ENCODE measurements at regions not wholly inside any gene's neighbourhood (a gene's known extent, or its start where the extent isn't known, plus 50 kb on each side); places are given as distances from the start of the nearest gene placed in this dataset.

DNA sequence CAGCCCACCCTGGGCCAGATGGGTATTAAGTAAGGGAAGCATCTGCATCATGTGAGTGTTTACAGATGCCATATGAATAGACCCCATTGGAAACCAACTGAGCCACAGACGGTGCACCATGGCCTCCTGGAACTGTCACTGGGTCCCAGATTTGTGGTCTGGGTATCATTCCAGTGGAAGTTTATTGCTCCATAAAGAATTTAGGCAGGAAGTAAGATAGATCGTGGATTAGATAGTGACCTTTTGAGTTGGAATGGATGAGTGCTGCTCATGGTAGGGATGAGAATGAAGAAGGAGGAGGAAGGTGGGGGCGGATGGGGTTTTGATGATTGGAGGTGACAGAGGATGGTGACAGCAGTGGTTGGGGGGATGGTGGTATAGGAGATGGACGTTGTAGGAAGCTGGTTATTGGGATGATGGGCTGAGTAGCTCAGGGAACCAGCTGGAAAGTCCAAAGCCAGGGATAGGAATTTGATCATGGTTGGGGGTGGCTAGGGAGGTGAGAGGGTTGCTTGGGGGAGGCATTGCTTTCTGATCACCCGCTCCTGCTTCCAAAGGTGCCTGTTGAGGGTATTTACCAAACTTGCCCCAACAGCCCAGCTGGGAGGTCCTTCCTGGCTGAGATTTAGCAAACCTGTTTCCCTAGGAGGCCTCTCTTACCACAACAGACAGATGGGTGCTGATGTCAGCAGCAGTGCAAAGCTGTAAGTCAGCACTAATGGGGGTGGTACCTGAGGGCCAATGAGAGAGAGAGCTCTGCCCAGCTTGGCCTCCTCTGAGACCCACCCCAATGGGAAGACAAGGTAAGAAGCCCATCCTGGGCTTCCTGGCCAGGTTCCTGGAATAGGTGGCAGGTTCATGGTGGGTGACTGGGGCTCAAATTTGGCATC is 78.0 kb downstream of the VEGFA start:
- DNase-seq (ENCODE audit: low spot score), result no peak

DNA sequence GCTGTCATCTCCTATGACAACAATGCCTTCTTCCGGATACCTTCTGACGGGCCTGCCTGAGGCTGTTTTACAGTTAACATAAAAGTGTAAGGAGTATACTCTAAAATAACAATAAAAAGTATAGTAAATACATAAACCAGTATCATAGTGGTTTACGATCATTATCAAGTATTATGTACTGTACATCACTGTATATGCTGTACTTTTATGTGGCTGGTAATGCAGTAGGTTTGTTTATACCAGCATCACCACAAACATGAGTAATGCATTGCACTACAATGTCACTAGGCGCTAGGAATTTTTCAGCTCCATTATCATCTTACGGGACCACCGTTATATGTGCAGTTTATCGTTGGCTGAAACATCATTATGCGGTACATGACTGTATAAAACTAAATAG is 76.5 kb downstream of the VEGFA start:
- no peak for DNase-seq (ENCODE audit: low spot score)

DNA sequence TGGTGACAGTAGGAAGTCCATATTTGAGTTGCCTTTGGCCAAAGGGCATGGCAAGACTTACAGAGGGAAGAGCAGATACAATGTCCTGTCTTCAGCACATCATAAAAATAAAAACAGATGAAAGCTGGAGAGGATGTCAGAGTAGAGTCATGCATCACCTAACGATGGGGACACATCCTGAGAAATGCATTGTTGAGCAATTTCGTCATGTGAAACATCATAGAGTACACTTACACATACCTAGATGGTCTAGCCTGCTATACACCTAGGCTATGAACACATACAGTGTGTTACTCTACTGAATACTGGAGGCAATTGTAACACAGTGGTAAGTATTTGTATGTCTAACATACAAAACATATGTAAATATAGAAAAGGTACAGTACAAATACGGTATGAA is 75.6 kb downstream of the VEGFA start:
- no peak for DNase-seq (ENCODE audit: low spot score)

DNA sequence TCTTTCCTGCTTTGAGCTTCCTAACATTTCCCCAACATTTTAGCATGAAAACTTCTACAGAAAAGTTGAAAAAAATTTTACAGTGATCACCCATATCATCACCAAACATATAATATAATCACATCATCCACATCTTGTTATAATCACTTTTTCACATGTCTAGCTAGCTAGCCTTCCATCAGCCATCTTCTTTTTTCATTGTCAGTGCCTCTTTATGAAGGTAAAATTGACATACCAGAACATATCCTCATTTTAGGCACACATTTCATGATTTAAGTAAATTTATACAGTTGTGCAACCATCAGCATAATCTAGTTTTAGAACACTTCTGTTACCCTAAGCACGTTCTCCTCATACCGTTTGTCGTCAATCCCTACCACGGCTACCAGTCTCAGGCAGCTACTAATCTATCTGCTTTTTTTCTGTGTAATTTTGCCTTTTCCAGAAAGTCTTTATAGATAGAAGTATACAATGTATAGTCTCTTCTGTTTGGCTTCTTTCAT is 73.7 kb downstream of the VEGFA start:
- no peak for DNase-seq (ENCODE audit: low spot score)

DNA sequence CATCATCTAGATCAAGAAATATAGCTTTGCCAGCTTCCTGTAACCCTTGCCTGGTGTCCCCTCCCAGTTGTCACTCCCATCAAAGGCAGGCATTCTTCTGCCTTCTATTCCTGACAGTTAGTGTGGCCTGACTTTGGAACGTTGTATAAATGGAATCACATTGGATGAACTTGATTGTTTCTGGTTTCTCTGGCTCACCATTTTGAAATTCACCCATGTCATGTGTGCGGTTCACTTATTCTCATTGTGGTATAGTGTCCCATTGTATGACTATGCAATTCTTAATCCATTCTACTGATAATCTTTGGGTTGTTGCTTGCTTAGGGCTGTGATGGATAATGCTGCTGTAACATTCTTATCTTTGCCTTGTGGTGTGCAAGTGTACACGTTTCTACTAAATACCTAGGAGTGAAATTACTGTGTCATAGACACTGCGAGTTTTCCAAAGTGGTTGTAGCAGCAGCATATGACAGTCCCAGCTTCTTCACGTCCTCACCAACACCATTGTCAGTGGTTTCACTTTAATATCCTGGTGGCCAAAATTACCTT is 73.2 kb downstream of the VEGFA start:
- DNase-seq (ENCODE audit: low spot score), result no peak

DNA sequence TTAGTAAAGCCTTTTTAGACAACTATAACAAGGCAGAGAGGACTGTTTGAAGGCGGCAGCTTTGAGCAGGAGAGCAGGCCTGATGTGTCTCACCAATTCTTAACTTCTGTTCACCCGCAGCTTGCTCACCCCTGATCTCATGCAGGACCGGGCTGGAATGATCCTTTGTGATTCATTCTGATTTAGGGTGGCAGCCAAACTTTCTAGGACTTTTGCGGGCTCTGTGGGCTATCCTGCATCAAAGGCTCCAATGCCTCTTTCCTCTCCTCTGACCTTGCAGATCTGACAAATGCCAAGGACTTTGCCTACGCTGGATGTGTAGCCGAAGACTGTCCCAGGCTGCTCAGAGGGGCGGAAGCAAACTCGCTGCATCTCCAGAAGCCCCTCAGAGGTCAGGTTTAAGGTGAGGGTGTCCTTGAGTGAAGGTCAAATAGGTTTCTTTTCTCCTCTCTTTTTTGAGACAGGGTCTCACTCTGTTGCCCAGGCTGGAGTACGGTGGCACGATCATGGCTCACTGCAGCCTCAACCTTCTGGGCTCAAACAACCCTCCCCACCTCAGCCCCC is 72.3 kb downstream of the VEGFA start:
- no peak for DNase-seq (ENCODE audit: low spot score)

DNA sequence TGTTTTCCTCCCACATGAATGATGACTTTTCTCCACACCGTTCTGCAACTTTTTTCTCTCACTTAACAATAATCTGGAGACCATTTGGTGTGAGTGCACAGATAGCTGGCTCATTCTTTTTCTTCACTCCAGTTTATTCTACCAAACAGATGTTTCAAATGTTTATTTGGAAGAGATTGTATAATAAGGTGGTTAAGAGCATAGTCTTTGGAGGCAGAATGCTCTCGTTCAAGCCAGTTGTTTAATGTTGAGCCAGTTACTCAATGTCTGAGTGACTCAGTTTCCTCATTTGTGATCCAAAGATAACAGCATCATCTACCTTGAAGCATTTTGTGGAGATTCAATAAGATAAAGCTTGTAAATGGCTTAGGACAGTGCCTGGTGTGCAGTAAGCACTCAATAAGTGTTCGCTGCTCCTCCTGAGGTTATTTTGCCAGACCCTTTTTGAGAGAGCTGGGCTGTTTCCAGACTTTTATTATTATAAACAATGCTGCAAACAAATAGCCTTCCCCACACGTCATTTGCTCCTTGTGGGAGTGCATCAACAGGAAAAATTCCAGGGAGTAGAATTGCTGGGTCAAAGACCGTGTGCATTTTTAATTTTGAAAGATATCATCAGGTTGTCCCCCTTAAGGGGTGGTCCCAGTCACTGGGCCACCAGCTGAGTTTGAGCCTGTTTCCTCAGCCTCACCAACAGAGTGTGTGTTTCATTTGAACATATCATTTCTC is 70.6 kb downstream of the VEGFA start:
- DNase-seq (ENCODE audit: low spot score), result no peak

DNA sequence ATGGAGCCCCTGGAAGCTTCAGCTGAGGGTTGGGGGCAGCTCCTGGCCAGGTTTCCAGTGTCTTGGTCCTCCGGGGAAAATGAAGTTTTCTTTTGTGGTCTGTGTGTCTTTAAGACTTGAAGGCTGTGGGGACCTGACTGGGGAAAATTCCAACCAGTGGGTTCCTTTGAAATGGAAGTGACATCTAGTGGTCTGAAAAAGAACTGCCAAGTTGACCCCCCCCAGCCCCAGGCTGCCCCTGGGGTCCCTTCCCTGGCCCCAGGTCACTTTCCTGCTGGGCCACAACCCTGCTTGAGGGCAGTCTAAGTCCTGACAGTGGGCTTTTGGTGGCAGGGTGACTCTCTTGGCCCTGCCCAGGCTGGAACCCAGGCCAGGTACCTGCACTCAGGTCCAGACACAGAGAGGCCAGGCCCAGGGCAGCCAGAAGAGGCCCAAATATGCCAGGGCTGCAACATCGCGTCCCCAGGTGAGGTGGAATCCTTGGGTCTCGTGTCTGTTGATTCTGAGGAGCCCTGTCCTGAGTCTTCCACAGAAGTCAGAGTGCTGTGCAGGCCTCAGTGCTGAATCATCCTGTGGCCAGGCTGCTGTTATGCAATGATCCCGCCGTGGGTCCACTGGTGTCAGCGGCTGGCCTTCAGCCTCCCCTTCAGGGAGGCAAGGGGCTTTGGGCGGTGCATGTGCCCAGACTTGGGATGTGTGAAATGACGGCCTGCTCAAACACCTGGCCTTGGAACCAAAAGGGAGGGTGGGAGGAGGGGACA is 68.4 kb downstream of the VEGFA start:
- peak; percentile 74 for DNase-seq (ENCODE audit: low spot score)

DNA sequence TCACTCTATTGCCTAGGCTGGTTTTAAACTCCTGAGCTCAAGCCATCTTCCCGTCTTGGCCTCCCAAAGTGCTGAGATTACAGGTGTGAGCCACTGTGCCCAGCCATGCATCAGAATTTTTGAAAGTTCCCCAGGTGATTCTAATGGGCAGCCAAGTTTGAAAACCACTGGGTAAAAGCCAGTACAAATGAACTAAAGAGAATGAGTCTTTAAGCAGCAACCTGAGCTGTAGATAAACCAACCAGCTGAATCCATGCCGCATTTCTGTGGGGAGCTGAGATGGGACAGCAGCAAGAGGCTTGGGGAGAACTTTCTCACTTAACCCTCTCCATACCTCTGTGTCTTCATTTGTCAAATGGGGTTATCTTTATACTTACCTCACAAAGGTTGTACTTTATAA is 67.5 kb downstream of the VEGFA start:
- no peak for DNase-seq (ENCODE audit: low spot score)

DNA sequence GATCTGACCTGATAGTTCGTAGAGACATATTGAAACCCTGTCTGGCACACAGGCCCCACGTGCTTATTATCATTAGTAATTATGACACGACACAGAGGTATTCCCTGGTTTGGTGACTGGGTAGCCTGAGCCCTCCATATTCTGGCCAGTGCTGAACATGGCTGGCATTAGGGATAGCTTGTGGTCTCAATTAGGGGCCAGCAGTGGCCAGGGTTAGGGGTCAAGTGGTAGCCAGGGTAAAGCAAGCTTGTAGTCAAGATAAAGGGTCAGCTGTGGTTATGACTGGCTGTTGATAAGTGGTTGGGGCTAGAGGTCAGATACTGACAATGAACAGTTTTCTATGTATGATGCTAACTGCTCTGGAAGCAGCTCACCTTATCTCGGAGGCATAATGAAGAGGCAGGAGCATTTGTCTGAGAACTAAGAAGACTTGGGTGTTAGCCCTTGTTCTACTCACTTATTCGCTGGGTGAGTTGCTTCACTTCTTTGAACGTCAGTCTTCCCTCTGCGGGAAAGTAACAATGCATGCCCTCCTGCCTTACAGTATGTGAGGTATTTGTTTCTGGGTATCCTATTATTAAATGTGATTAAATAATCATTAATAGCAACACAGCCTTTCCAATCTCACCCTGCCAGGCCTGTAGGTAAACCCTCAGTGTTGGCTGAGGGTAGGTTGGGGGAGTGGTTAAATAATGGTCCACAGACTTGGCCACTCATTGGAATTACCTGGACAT is 66.7 kb downstream of the VEGFA start:
- DNase-seq (ENCODE audit: low spot score), result no peak
